Upper lobe of left lung (tissue), 4 donors: ENCODE measurements at regions not wholly inside any gene's neighbourhood (a gene's known extent, or its start where the extent isn't known, plus 50 kb on each side); places are given as distances from the start of the nearest gene placed in this dataset.

Experiments
- POLR2A ChIP-seq, 4 donors: fragments of 450-650 bp; IDR thresholded peaks; one replicate each; pipeline ENCODE4 v1.5.1; 2016 to 2017; ENCODE audit warnings: antibody characterized with exemption in 4 of 4, mild to moderate bottlenecking in 2 of 4
- POLR2AphosphoS5 ChIP-seq, 2 donors: sonication (generic); formaldehyde crosslinking; IDR thresholded peaks; one replicate each; pipeline ENCODE4 v1.5.1; 2017; ENCODE audit warnings: antibody characterized with exemption in 2 of 2
- TF ChIP-seq, protein P1 (sequence below), 6 experiments: fragments of 450-650 bp in 4 of 6; fragments of 200-600 bp in 2 of 6; sonication (generic) in 2 of 6; IDR thresholded peaks; one replicate each; pipeline ENCODE4 v1.5.1; 2016 to 2019; ENCODE audit warnings: antibody characterized with exemption in 6 of 6

DNA sequence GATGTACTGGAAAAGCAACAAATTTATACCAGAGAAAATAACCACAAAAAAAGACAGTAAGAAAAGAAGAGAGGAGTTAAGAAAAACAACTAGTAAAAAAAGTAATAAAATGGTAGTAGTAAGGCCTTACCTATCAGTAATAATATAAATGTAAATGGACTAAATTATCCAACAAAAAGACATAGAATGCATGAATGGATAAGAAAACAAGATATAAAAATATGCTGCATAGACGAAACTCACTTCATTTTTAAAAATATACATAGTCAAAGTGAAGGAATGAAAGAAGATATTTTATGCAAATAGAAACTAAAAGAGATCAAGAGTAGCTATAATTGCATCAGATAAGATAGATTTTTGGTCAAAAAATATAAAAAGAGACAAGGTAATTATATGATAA, 739.1 kb downstream of the DNAJB9 start:
- TF ChIP-seq POLR2AphosphoS5 (IDR thresholded peaks at IDR 0.05) (no peak), POLR2A (IDR thresholded peaks at IDR 0.05) (no peak)
- TF ChIP-seq, protein P1, sequence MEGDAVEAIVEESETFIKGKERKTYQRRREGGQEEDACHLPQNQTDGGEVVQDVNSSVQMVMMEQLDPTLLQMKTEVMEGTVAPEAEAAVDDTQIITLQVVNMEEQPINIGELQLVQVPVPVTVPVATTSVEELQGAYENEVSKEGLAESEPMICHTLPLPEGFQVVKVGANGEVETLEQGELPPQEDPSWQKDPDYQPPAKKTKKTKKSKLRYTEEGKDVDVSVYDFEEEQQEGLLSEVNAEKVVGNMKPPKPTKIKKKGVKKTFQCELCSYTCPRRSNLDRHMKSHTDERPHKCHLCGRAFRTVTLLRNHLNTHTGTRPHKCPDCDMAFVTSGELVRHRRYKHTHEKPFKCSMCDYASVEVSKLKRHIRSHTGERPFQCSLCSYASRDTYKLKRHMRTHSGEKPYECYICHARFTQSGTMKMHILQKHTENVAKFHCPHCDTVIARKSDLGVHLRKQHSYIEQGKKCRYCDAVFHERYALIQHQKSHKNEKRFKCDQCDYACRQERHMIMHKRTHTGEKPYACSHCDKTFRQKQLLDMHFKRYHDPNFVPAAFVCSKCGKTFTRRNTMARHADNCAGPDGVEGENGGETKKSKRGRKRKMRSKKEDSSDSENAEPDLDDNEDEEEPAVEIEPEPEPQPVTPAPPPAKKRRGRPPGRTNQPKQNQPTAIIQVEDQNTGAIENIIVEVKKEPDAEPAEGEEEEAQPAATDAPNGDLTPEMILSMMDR (IDR thresholded peaks at IDR 0.05): no peak
